Epithelial cell of proximal tubule (primary cell): ENCODE measurements at regions not wholly inside any gene's neighbourhood (a gene's known extent, or its start where the extent isn't known, plus 50 kb on each side); places are given as distances from the start of the nearest gene placed in this dataset.
A peak's percentile ranks its signal among the peaks of the same experiment; 100 is the strongest.

ENCODE experiments used
- DNase-seq: peaks from one replicate; pipeline ENCODE4 v3.0.0-alpha.2; 2011; ENCODE audit warnings: low read depth
- H3K4me3 ChIP-seq: 2 replicates; pipeline ENCODE4 v1.5.1; 2011; ENCODE audit warnings: low read depth, mild to moderate bottlenecking, low read length
- TF ChIP-seq, protein P1 (sequence below): conservative IDR thresholded peaks from 2 replicates; pipeline ENCODE4 v1.5.1; 2012; ENCODE audit warnings: low read depth, mild to moderate bottlenecking, low read length

- no peak overlapping the region for H3K4me3 ChIP-seq
- DNase-seq, result no peak
- TF ChIP-seq, protein P1, sequence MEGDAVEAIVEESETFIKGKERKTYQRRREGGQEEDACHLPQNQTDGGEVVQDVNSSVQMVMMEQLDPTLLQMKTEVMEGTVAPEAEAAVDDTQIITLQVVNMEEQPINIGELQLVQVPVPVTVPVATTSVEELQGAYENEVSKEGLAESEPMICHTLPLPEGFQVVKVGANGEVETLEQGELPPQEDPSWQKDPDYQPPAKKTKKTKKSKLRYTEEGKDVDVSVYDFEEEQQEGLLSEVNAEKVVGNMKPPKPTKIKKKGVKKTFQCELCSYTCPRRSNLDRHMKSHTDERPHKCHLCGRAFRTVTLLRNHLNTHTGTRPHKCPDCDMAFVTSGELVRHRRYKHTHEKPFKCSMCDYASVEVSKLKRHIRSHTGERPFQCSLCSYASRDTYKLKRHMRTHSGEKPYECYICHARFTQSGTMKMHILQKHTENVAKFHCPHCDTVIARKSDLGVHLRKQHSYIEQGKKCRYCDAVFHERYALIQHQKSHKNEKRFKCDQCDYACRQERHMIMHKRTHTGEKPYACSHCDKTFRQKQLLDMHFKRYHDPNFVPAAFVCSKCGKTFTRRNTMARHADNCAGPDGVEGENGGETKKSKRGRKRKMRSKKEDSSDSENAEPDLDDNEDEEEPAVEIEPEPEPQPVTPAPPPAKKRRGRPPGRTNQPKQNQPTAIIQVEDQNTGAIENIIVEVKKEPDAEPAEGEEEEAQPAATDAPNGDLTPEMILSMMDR, result no peak
Observed at GRCh38 chr14:51545396-51545795, 106.3 kb upstream of the FRMD6 start.

DNA sequence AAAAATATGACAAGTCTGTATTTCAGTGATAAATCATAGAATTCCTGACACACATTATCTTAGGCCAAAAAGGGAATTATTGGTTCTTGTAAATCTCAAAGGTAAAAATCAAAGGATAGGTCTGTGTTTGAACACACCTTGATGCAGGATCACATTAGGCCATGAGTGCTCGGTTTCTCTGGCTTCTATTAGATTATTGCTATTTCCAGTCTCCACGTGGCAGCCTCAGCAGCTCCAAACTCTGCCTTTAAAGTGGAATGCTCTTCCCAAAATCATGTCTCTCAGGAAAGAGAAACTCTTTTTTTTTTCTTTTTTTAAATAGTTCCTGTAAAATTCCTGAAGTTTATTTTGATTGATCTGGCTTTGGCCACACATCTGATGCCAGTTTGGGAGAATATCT, 105.6 kb upstream of the FRMD6 start:
- no peak for DNase-seq
- TF ChIP-seq, protein P1, result no peak
- H3K4me3 ChIP-seq, result no peak overlapping the region

DNA sequence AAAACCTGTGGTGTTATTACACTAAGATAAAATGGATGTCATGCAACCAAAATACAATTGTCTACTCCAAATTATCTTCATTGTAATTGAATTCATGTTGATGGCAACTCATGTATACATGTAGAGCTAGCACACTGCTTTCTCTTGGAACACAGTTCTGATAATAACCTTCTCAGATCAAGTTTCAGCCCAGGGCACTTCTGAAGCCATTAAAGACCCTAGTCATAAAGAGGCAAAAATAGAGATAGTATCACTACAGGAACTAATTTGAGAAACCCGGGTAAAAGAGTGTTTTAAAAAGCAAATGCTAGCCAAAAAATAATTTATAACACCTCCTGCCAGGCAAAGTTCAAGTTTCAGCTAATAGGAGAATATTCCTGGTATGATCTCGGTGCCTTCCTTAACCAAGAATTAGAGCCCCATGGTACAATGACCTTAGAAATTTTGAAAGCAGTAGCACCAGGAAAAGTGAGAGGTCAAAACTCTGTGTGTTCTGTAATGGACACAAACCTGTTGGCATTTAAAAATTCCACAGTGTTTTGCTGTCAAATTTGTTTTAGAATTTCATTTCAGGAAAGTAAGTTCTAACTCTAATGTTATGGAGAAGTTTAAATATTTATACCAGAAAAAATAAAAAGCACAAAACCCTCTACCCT, 105.0 kb upstream of the FRMD6 start:
- TF ChIP-seq, protein P1, result no peak
- no peak for DNase-seq
- H3K4me3 ChIP-seq, result no peak overlapping the region

DNA sequence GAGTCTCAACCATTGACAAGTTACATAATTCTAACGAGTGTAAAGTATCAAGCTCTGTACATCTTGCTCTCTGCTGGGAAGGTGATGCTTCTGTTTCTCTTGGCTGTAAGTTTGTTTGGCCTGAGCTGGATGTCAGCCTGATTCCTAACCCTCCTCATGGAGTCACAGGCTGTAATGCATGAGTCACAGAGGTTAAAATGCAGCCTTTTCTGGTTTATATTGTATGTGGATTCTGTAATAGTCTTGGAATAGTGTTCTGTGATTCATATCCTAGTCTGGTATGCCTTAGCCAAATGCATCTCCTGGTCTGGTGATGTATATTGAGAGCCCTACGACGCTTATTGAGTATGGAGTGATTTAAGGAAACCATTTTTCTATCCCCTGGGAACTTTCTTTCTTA, 104.5 kb upstream of the FRMD6 start:
- DNase-seq, result peak; percentile 93
- H3K4me3 ChIP-seq, result no peak overlapping the region
- TF ChIP-seq, protein P1, result no peak

DNA sequence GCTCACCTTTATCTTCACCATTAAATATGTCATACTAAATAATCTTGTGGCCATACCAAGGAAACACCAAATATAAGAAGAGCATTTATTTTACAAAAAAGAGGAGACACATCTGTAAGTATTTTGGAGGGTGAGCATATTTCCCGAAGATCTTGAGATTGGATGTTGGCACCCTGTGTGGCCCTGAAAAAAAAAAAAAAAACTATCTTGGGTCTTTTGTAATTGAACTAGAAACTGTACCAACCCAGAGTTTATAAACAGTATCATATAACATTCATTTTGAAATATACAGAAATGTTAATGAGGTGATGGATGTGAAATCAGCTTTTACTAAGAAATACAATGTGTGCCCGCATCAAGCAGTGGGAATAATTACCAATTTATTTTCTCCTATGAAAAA, 104.0 kb upstream of the FRMD6 start:
- DNase-seq, result no peak
- no peak overlapping the region for H3K4me3 ChIP-seq
- TF ChIP-seq, protein P1, result no peak

GRCh38 chr14:51548187-51548586, 103.5 kb upstream of the FRMD6 start:
- TF ChIP-seq, protein P1, result no peak
- no peak for DNase-seq
- no peak overlapping the region for H3K4me3 ChIP-seq

DNA sequence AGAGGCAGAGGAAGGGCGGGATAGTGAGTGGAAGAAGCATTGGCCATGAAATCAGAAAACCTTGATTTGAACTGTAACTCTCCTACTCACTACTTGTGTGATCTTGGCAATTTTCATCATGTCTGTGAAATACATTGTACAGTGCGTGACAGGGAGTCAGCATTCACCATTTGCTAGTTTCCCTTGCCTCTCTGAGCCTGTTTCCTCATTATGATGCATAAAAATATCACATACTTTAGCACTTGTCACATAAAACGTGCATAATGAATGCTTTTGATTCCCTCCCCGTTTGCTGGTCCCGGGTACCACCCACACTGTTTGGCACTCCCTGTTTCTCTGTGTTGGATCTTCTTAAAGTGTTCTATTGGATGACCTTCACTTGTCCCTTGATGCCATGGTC, 101.1 kb upstream of the FRMD6 start:
- H3K4me3 ChIP-seq, result no peak overlapping the region
- TF ChIP-seq, protein P1, result no peak
- no peak for DNase-seq
